ENCODE measurements at regions not wholly inside any gene's neighbourhood (a gene's known extent, or its start where the extent isn't known, plus 50 kb on each side); places are given as distances from the start of the nearest gene placed in this dataset.
"Not testable (repeated sequence)": the region's sequence is repeated elsewhere in the genome, so short reads cannot be mapped to it uniquely, and the experiment has no call there.

DNA sequence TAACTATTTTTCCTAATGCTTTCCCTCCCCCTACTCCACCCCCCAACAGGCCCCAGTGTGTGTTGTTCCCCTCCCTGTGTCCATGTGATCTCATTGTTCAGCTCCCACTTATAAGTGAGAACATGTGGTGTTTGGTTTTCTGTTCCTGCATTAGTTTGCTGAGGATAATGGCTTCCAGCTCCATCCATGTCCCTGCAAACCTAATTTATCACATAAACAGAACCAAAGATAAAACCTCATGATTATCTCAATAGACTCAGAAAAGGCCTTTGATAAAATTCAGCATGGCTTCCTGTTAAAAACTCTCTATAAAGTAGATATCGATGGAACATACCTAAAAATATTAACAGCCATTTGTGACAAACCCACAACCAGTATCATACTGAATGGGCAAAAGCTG lies 884.1 kb upstream of the AUTS2 start:
- not testable (repeated sequence) for H3K4me1 ChIP-seq (ENCODE audit: control insufficient read depth, low read depth, low read length); H3K9ac ChIP-seq (ENCODE audit: low read length); H3K9me3 ChIP-seq (ENCODE audit: control insufficient read depth, low read depth, low read length); H3K4me3 ChIP-seq (ENCODE audit: low read length); H3K27ac ChIP-seq (ENCODE audit: low read length); H3K27me3 ChIP-seq (ENCODE audit: control insufficient read depth, insufficient read depth, low read length); H3K36me3 ChIP-seq (ENCODE audit: control insufficient read depth, low read depth, low read length)

DNA sequence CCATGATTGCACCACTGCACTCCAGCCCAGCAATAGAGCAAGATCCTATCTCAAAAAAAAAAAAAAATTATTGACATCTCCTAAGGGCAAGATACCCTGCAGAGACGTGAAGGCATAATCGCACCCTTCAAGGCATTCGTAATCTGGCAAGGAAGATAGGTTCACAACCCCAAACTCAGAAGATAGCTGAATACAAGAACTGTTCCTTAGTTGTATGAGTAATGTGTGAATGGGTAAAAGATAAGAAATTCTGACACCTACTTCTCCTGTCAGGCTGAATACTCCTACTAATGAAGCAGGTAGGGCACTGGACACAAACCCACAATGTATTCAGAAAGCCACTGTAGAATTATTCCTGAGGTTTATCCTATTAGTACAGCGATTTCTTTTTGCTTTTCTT lies 882.4 kb upstream of the AUTS2 start:
- Histone ChIP-seq H3K27me3 (ENCODE audit: control insufficient read depth, insufficient read depth, low read length) (no peaks in the 10 kb centered on the region), H3K27ac (ENCODE audit: low read length) (no peak overlapping the region), H3K36me3 (ENCODE audit: control insufficient read depth, low read depth, low read length) (no peaks in the 10 kb centered on the region), H3K4me1 (ENCODE audit: control insufficient read depth, low read depth, low read length) (no peaks in the 10 kb centered on the region), H3K9ac (ENCODE audit: low read length) (no peak overlapping the region), H3K9me3 (ENCODE audit: control insufficient read depth, low read depth, low read length) (no peaks in the 10 kb centered on the region), H3K4me3 (ENCODE audit: low read length) (no peak overlapping the region)

DNA sequence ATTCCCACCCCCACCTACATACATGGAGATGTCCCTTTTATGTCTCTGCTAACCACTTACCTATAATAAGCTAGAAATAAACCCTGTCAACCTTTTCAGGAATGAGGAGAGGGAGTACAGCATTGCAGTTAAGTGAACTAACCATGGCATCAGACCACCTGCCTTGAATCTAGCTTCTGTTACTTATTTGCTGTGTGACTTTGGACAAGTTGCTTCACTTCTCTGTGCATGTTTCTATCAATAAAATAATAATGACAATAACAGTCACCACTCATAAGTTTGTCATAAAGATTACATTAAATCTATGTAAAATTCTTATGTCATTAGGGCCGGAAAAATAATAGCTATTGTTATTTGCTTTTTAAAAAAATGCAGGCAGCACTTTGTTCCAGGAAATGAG lies 881.1 kb upstream of the AUTS2 start:
- Histone ChIP-seq H3K27ac (ENCODE audit: low read length) (no peak overlapping the region), H3K9me3 (ENCODE audit: control insufficient read depth, low read depth, low read length) (no peaks in the 10 kb centered on the region), H3K27me3 (ENCODE audit: control insufficient read depth, insufficient read depth, low read length) (no peaks in the 10 kb centered on the region), H3K4me1 (ENCODE audit: control insufficient read depth, low read depth, low read length) (no peaks in the 10 kb centered on the region), H3K9ac (ENCODE audit: low read length) (no peak overlapping the region), H3K36me3 (ENCODE audit: control insufficient read depth, low read depth, low read length) (no peaks in the 10 kb centered on the region), H3K4me3 (ENCODE audit: low read length) (no peak overlapping the region)

DNA sequence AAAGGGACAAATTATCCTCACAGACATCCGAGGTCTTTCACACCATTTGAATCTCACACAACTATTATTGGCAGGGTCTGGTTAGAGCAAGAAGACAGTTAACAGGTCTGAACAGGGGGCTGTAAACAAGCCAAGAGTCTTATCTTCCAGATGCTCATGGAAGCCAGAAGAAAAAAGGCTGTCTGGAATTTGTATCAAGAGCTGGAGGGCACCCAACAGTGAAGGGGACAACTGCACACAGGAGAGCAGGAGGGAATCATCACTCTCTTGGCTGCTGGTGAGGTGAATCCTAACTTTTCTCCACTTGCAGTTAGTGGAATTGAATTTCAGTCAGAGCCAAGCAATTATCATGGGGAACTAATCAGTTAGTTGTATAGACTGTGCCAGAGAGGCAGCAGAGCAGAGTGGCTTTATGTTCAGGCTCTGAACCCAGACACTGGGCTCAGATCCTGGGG lies 880.2 kb upstream of the AUTS2 start:
- H3K27ac ChIP-seq (ENCODE audit: low read length), result no peak overlapping the region
- no peaks in the 10 kb centered on the region for H3K9me3 ChIP-seq (ENCODE audit: control insufficient read depth, low read depth, low read length)
- no peaks in the 10 kb centered on the region for H3K36me3 ChIP-seq (ENCODE audit: control insufficient read depth, low read depth, low read length)
- H3K9ac ChIP-seq (ENCODE audit: low read length), result no peak overlapping the region
- no peaks in the 10 kb centered on the region for H3K27me3 ChIP-seq (ENCODE audit: control insufficient read depth, insufficient read depth, low read length)
- H3K4me1 ChIP-seq (ENCODE audit: control insufficient read depth, low read depth, low read length), result no peaks in the 10 kb centered on the region
- H3K4me3 ChIP-seq (ENCODE audit: low read length), result no peak overlapping the region

DNA sequence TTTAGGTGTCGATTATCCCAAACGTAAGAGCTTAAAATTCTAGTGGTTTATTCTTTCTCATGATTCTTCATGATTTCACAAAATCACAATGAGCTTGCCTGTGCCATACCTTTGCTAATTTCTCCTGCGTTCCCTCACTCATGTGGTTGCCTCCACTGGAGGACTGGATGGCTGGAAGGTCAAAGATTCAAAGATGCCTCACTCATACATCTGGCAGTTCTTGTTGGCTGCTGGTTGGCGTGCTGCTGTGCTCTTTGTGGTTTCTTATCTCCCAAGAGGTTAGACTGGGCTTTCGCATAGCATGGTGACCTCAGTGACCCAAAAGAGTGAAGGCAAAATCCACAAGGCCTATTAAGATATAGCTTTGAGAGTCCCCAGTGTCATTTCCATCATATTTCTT lies 877.6 kb upstream of the AUTS2 start:
- Histone ChIP-seq H3K27me3 (ENCODE audit: control insufficient read depth, insufficient read depth, low read length) (no peaks in the 10 kb centered on the region), H3K36me3 (ENCODE audit: control insufficient read depth, low read depth, low read length) (no peaks in the 10 kb centered on the region), H3K9ac (ENCODE audit: low read length) (no peak overlapping the region), H3K9me3 (ENCODE audit: control insufficient read depth, low read depth, low read length) (no peaks in the 10 kb centered on the region), H3K4me3 (ENCODE audit: low read length) (no peak overlapping the region), H3K4me1 (ENCODE audit: control insufficient read depth, low read depth, low read length) (peaks cover 4% of the 10 kb centered on the region), H3K27ac (ENCODE audit: low read length) (no peak overlapping the region)

DNA sequence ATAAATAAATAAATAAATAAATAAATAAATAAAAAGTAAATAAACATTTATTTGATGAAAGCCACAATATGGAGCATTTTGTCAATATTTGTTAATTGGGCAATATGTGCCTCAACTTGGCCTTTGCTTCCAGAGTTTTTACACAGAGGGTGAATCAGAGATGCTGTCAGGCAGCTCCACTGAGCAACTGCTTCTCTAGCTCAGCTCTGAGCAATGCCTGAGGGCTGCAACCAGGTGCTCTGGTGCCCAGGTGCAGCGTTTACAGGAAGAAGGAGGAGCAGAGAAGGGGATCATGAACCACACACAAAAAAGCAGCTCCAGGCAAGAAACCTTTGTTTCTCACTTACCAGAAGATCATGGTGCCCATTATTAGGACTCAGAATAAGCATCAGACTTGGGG lies 876.2 kb upstream of the AUTS2 start:
- H3K27ac ChIP-seq (ENCODE audit: low read length), result no peak overlapping the region
- peaks cover 4% of the 10 kb centered on the region for H3K4me1 ChIP-seq (ENCODE audit: control insufficient read depth, low read depth, low read length)

DNA sequence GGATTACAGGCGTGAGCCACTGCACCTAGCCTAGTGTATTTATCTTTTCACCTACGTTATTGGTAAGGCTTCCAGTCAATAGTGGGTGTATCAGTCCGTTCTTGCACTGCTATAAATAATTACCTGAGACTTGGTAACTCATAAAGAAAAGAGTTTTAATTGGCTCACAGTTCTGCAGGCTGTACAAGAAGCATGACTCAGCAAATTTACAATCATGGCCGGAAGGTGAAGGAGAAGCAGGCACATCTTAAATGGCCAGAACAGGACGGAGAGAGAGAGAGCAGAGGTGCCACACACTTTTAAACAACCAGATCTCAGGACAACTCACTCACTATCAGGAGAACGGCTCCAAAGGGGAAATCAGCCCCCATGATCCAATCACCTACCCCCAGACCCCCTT lies 873.3 kb upstream of the AUTS2 start:
- Histone ChIP-seq H3K9me3 (ENCODE audit: control insufficient read depth, low read depth, low read length) (no peaks in the 10 kb centered on the region), H3K4me3 (ENCODE audit: low read length) (no peak overlapping the region), H3K9ac (ENCODE audit: low read length) (no peak overlapping the region), H3K4me1 (ENCODE audit: control insufficient read depth, low read depth, low read length) (peaks cover 4% of the 10 kb centered on the region), H3K36me3 (ENCODE audit: control insufficient read depth, low read depth, low read length) (no peaks in the 10 kb centered on the region), H3K27ac (ENCODE audit: low read length) (no peak overlapping the region), H3K27me3 (ENCODE audit: control insufficient read depth, insufficient read depth, low read length) (no peaks in the 10 kb centered on the region)

More for the DNA sequence above, 876.2 kb upstream of the AUTS2 start:
- Histone ChIP-seq H3K9ac (ENCODE audit: low read length) (no peak overlapping the region), H3K36me3 (ENCODE audit: control insufficient read depth, low read depth, low read length) (no peaks in the 10 kb centered on the region), H3K27me3 (ENCODE audit: control insufficient read depth, insufficient read depth, low read length) (no peaks in the 10 kb centered on the region), H3K9me3 (ENCODE audit: control insufficient read depth, low read depth, low read length) (no peaks in the 10 kb centered on the region), H3K4me3 (ENCODE audit: low read length) (no peak overlapping the region)

DNA sequence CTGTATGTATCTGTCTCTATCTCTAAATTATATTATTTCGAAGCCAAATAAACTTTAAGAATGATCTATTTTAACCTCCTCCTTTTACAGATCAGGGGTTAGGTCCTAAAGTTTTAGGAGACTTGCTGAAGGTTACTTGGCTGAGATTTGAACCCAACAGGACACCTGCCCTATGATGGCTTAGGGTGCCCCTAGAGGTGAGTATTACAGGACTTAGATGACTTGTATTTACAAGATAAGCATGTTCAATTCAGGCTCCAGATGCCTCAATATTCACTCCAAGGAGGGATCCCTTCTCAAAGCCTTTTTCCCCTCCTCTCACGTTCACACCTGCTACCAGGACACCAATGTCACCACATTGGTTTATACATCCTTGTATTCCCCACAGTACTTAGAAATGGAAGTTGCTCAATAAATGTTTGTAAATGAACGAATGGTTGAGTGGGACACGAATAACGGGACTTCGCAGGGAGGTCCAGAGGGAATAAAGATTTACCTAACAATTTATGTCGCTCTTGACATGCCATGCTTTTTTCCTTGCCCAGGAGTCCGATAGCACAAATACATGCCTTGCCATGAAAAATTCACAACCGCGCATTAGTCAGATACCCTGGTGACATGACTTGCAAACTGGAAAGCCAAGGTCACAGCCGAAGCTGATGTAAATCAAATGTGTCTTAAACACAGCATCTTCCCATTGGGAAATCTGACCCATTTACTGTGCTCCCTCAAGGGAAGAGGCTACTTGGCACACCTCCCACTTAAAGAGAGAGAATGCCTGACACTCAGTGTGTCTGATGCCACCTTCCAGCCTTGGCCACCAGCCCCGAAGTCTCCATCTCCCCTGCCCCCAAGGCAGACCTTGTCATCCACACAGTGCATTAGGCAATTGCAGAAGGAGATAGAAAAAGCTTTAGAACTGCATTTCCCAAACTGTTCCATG lies 872.2 kb upstream of the AUTS2 start:
- Histone ChIP-seq H3K4me1 (ENCODE audit: control insufficient read depth, low read depth, low read length) (peaks cover 4% of the 10 kb centered on the region), H3K27ac (ENCODE audit: low read length) (no peak overlapping the region), H3K9ac (ENCODE audit: low read length) (no peak overlapping the region), H3K27me3 (ENCODE audit: control insufficient read depth, insufficient read depth, low read length) (no peaks in the 10 kb centered on the region), H3K36me3 (ENCODE audit: control insufficient read depth, low read depth, low read length) (no peaks in the 10 kb centered on the region), H3K9me3 (ENCODE audit: control insufficient read depth, low read depth, low read length) (no peaks in the 10 kb centered on the region), H3K4me3 (ENCODE audit: low read length) (no peak overlapping the region)

DNA sequence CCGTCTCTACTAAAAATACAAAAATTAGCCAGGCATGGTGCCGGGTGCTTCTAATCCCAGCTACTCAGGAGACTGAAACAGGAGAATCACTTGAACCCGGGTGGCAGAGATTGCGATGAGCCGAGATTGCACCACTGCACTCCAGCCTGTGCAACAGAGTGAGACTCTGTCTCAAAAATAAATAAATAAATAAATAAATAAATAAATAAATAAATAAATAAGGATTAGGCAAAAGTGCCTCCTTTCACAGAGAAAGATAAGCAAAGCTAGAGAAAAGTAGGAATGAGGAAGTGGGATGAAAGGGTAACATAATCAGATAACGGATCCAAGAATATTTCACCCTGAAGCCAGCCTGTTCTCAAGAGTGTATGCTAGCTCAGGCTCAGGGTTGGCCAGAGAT lies 869.6 kb upstream of the AUTS2 start:
- not testable (repeated sequence) for H3K9ac ChIP-seq (ENCODE audit: low read length); H3K27ac ChIP-seq (ENCODE audit: low read length); H3K4me3 ChIP-seq (ENCODE audit: low read length); H3K4me1 ChIP-seq (ENCODE audit: control insufficient read depth, low read depth, low read length); H3K36me3 ChIP-seq (ENCODE audit: control insufficient read depth, low read depth, low read length); H3K27me3 ChIP-seq (ENCODE audit: control insufficient read depth, insufficient read depth, low read length); H3K9me3 ChIP-seq (ENCODE audit: control insufficient read depth, low read depth, low read length)

DNA sequence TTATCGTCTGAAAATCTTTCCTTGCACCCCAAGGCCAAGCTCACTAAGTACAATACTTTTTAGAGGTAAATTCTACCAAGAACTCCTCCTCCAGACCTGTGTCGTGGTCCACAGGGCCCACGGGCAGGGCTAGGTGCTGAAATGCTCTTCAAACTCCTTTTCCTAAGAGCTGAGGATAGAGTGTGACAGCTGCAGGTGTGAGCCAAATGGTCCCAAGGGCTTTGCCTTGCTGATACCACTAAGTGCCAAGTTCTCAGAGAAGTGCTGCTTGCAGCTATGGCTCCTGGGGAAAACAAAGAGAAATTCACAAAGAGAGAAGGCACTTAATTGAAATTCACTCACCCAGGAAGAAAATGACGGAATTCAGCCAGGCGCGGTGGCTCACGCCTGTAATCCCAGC lies 868.9 kb upstream of the AUTS2 start:
- Histone ChIP-seq H3K9me3 (ENCODE audit: control insufficient read depth, low read depth, low read length) (no peaks in the 10 kb centered on the region), H3K36me3 (ENCODE audit: control insufficient read depth, low read depth, low read length) (no peaks in the 10 kb centered on the region), H3K4me1 (ENCODE audit: control insufficient read depth, low read depth, low read length) (no peaks in the 10 kb centered on the region), H3K9ac (ENCODE audit: low read length) (no peak overlapping the region), H3K27ac (ENCODE audit: low read length) (no peak overlapping the region), H3K27me3 (ENCODE audit: control insufficient read depth, insufficient read depth, low read length) (no peaks in the 10 kb centered on the region), H3K4me3 (ENCODE audit: low read length) (no peak overlapping the region)

DNA sequence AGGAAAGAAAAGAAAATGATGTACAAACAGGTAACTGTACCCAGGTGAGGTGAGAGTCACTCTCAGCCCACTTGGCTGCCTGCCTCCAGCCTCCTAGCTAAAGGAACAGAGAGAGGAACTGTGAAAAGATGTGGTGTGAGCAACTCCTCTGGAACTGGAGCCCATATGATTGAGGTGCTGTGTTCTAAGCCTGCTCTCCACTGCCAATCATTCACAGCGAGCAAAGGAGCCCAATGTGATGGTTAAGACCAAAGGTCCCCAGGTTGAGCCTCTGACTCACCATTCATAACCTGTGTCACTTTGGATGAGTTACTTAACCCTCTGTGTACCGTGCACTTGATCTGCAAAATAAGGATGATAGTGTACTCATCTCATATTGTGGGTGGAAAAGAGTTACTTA lies 868.1 kb upstream of the AUTS2 start:
- no peak overlapping the region for H3K4me3 ChIP-seq (ENCODE audit: low read length)
- H3K9me3 ChIP-seq (ENCODE audit: control insufficient read depth, low read depth, low read length), result no peaks in the 10 kb centered on the region
- H3K9ac ChIP-seq (ENCODE audit: low read length), result no peak overlapping the region
- no peaks in the 10 kb centered on the region for H3K36me3 ChIP-seq (ENCODE audit: control insufficient read depth, low read depth, low read length)
- H3K27me3 ChIP-seq (ENCODE audit: control insufficient read depth, insufficient read depth, low read length), result no peaks in the 10 kb centered on the region
- H3K27ac ChIP-seq (ENCODE audit: low read length), result no peak overlapping the region
- no peaks in the 10 kb centered on the region for H3K4me1 ChIP-seq (ENCODE audit: control insufficient read depth, low read depth, low read length)

DNA sequence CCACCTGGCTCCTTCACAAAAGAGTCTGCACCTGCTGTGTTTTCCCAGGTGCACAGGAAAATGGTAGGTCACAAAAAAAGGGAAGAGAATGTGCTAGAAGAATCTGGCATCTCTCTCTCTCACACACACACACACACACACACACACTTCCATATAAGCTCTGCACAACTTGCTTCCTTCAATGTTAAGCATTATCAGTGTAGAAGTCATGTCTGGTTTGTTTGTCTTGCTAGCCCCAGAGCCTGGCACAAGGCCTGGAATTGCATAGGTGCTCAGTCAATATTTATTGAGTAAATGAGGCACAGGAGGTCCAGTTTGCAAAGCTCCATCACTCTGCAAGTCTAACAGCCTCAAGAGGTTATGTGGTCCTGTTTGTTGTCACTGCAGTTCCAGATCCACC lies 867.3 kb upstream of the AUTS2 start:
- Histone ChIP-seq H3K36me3 (ENCODE audit: control insufficient read depth, low read depth, low read length) (no peaks in the 10 kb centered on the region), H3K9me3 (ENCODE audit: control insufficient read depth, low read depth, low read length) (no peaks in the 10 kb centered on the region), H3K27ac (ENCODE audit: low read length) (no peak overlapping the region), H3K27me3 (ENCODE audit: control insufficient read depth, insufficient read depth, low read length) (no peaks in the 10 kb centered on the region), H3K4me1 (ENCODE audit: control insufficient read depth, low read depth, low read length) (no peaks in the 10 kb centered on the region), H3K4me3 (ENCODE audit: low read length) (no peak overlapping the region), H3K9ac (ENCODE audit: low read length) (no peak overlapping the region)
